ENCODE measurements at regions not wholly inside any gene's neighbourhood (a gene's known extent, or its start where the extent isn't known, plus 50 kb on each side); places are given as distances from the start of the nearest gene placed in this dataset.

DNA sequence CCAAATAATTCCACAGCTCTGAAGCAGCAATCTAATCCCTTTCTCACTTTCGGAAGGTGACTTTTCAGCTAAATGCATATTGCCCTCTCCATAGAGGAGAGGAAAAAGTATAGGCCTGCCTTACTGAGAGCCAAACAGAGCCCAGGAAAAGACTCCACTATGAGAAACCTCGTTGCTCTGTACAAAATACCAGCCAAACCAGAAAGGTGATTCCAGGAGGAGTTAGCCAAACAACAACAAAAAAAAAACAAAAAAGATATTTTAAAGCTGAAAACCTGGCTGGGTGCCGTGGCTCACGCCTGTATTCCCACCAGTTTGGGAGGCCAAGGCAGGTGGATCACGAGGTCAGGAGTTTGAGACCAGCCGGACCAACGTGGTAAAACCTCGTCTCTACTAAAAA, 70.5 kb downstream of the HOXA1 start:
- TF ChIP-seq POLR2AphosphoS5 (IDR thresholded peaks at IDR 0.05; ENCODE audit: low read depth, low read length) (no peak), SIN3A (IDR thresholded peaks at IDR 0.05; ENCODE audit: borderline replicate concordance, insufficient read depth, low read depth, low read length) (no peak)
- TF ChIP-seq, protein P1, sequence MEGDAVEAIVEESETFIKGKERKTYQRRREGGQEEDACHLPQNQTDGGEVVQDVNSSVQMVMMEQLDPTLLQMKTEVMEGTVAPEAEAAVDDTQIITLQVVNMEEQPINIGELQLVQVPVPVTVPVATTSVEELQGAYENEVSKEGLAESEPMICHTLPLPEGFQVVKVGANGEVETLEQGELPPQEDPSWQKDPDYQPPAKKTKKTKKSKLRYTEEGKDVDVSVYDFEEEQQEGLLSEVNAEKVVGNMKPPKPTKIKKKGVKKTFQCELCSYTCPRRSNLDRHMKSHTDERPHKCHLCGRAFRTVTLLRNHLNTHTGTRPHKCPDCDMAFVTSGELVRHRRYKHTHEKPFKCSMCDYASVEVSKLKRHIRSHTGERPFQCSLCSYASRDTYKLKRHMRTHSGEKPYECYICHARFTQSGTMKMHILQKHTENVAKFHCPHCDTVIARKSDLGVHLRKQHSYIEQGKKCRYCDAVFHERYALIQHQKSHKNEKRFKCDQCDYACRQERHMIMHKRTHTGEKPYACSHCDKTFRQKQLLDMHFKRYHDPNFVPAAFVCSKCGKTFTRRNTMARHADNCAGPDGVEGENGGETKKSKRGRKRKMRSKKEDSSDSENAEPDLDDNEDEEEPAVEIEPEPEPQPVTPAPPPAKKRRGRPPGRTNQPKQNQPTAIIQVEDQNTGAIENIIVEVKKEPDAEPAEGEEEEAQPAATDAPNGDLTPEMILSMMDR (IDR thresholded peaks at IDR 0.05): no peak
- TF ChIP-seq, protein P2, sequence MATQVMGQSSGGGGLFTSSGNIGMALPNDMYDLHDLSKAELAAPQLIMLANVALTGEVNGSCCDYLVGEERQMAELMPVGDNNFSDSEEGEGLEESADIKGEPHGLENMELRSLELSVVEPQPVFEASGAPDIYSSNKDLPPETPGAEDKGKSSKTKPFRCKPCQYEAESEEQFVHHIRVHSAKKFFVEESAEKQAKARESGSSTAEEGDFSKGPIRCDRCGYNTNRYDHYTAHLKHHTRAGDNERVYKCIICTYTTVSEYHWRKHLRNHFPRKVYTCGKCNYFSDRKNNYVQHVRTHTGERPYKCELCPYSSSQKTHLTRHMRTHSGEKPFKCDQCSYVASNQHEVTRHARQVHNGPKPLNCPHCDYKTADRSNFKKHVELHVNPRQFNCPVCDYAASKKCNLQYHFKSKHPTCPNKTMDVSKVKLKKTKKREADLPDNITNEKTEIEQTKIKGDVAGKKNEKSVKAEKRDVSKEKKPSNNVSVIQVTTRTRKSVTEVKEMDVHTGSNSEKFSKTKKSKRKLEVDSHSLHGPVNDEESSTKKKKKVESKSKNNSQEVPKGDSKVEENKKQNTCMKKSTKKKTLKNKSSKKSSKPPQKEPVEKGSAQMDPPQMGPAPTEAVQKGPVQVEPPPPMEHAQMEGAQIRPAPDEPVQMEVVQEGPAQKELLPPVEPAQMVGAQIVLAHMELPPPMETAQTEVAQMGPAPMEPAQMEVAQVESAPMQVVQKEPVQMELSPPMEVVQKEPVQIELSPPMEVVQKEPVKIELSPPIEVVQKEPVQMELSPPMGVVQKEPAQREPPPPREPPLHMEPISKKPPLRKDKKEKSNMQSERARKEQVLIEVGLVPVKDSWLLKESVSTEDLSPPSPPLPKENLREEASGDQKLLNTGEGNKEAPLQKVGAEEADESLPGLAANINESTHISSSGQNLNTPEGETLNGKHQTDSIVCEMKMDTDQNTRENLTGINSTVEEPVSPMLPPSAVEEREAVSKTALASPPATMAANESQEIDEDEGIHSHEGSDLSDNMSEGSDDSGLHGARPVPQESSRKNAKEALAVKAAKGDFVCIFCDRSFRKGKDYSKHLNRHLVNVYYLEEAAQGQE (IDR thresholded peaks at IDR 0.05; ENCODE audit: insufficient read depth in 1 of 2, low read depth in 2 of 2, low read length in 1 of 2): no peak

All from Panc1 (cell line).